ENCODE measurements at regions not wholly inside any gene's neighbourhood (a gene's known extent, or its start where the extent isn't known, plus 50 kb on each side); places are given as distances from the start of the nearest gene placed in this dataset.

- TF ChIP-seq JUN (IDR thresholded peaks at IDR 0.05; ENCODE audit: low read depth, low read length) (no peak), POLR2AphosphoS5 (IDR thresholded peaks at IDR 0.05; ENCODE audit: low read depth, low read length) (no peak), CREB1 (IDR thresholded peaks at IDR 0.05) (no peak), RFX5 (IDR thresholded peaks at IDR 0.05; ENCODE audit: borderline replicate concordance, low read depth, low read length) (no peak), JUND (IDR thresholded peaks at IDR 0.05; ENCODE audit: low read length) (no peak), MAX (IDR thresholded peaks at IDR 0.05) (no peak), POLR2A (IDR thresholded peaks at IDR 0.05; ENCODE audit: control extremely low read depth in 1 of 2, low read depth in 2 of 2, low read length in 2 of 2) (no peak)
Measured at GRCh38 chr6:56310241-56310640, 62.9 kb upstream of the COL21A1 start.
